ENCODE measurements at regions not wholly inside any gene's neighbourhood (a gene's known extent, or its start where the extent isn't known, plus 50 kb on each side); places are given as distances from the start of the nearest gene placed in this dataset.
"Not testable (repeated sequence)": the region's sequence is repeated elsewhere in the genome, so short reads cannot be mapped to it uniquely, and the experiment has no call there.

DNA sequence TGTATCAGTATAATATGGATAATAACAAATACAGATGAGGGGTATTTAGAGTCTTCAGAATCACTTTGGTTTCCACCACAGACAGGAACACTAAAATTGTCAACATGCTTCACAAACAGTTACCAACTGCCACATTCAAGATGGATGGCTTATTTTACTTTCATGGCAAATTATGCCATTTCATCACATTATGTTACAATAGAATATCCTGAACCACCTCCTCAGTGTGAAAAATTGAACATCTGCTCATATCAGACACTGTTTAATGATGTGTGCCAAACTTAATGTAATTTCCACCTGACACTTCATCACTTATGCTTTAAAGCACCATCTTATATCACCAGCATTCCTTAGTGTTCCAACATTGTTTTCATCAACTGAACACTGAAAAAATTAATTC, 357.4 kb downstream of the KCNN2 start:
- Histone ChIP-seq H2AFZ (ENCODE audit: control insufficient read depth, low read length) (no peak overlapping the region), H3K4me2 (ENCODE audit: control insufficient read depth, extremely low read depth, insufficient read depth, low read depth, low read length) (no peak overlapping the region), H3K9ac (ENCODE audit: control insufficient read depth, extremely low read depth, insufficient read depth, low read length) (no peak overlapping the region), H3K27ac (ENCODE audit: control insufficient read depth, insufficient read depth, low read length) (no peak overlapping the region), H4K20me1 (ENCODE audit: control insufficient read depth, extremely low read depth, insufficient read depth, low read length) (no peaks in the 10 kb centered on the region), H3K36me3 (ENCODE audit: control insufficient read depth in 2 of 2, extremely low read depth in 1 of 2, insufficient read depth in 2 of 2, low read length in 2 of 2) (no peaks in the 10 kb centered on the region), H3K4me3 (ENCODE audit: control insufficient read depth in 2 of 3, extremely low read depth in 1 of 3, insufficient read depth in 2 of 3, low read depth in 1 of 3, low read length in 3 of 3) (no peak overlapping the region), H3K79me2 (ENCODE audit: control insufficient read depth, insufficient read depth, low read length) (no peaks in the 10 kb centered on the region), H3K27me3 (ENCODE audit: control insufficient read depth, extremely low read depth, insufficient read depth, low read length) (no peaks in the 10 kb centered on the region), H3K9me3 (ENCODE audit: control insufficient read depth, low read depth, low read length) (no peaks in the 10 kb centered on the region), H3K4me1 (ENCODE audit: control insufficient read depth, extremely low read depth, insufficient read depth, low read length) (no peaks in the 10 kb centered on the region), H3K9me1 (ENCODE audit: control insufficient read depth, extremely low read depth, insufficient read depth, low read length) (no peaks in the 10 kb centered on the region)
- TF ChIP-seq, protein P1, sequence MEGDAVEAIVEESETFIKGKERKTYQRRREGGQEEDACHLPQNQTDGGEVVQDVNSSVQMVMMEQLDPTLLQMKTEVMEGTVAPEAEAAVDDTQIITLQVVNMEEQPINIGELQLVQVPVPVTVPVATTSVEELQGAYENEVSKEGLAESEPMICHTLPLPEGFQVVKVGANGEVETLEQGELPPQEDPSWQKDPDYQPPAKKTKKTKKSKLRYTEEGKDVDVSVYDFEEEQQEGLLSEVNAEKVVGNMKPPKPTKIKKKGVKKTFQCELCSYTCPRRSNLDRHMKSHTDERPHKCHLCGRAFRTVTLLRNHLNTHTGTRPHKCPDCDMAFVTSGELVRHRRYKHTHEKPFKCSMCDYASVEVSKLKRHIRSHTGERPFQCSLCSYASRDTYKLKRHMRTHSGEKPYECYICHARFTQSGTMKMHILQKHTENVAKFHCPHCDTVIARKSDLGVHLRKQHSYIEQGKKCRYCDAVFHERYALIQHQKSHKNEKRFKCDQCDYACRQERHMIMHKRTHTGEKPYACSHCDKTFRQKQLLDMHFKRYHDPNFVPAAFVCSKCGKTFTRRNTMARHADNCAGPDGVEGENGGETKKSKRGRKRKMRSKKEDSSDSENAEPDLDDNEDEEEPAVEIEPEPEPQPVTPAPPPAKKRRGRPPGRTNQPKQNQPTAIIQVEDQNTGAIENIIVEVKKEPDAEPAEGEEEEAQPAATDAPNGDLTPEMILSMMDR (optimal IDR thresholded peaks at IDR 0.05 in 1 of 3, IDR thresholded peaks at IDR 0.05 in 1 of 3, conservative IDR thresholded peaks at IDR 0.05 in 1 of 3; ENCODE audit: extremely low read depth in 1 of 3, insufficient read depth in 2 of 3, low read length in 3 of 3) = no peak
- TF ChIP-seq EZH2 (IDR thresholded peaks at IDR 0.05; ENCODE audit: low read length) = no peak
- no peak for DNase-seq (ENCODE audit: low read depth, low spot score)
- dilution Hi-C loops (cut with MboI; ENCODE audit: extremely low pct_ligation_motif_present, low sequenced_read_pairs) = no loop called here
- no peak for FAIRE-seq

DNA sequence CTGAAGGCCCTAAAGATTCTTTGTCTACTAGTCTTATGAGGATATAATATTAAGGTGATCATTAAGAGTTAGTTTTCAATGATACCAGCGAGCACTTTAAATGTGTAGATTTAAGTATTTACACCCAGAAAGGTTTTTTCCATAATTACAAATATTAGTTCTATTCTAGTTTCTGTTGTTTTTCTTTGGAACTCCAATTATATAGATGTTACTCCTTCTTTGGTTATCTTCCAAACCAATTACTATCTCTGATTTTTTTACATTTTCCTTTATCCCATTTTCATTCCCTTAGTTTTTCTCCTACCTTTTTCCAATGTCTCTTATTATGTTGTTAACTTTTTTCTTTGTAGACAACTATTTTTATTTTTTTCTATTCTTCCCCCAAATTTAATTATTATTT, 355.1 kb downstream of the KCNN2 start:
- no peaks in the 10 kb centered on the region for H3K79me2 ChIP-seq (ENCODE audit: control insufficient read depth, insufficient read depth, low read length)
- dilution Hi-C loops (cut with MboI; ENCODE audit: extremely low pct_ligation_motif_present, low sequenced_read_pairs) = no loop called here
- H3K27ac ChIP-seq (ENCODE audit: control insufficient read depth, insufficient read depth, low read length) = no peak overlapping the region
- no peaks in the 10 kb centered on the region for H3K36me3 ChIP-seq (ENCODE audit: control insufficient read depth in 2 of 2, extremely low read depth in 1 of 2, insufficient read depth in 2 of 2, low read length in 2 of 2)
- H2AFZ ChIP-seq (ENCODE audit: control insufficient read depth, low read length) = no peak overlapping the region
- H3K9ac ChIP-seq (ENCODE audit: control insufficient read depth, extremely low read depth, insufficient read depth, low read length) = no peak overlapping the region
- DNase-seq (ENCODE audit: low read depth, low spot score) (no peak), FAIRE-seq (no peak)
- TF ChIP-seq, protein P1 (optimal IDR thresholded peaks at IDR 0.05 in 1 of 3, IDR thresholded peaks at IDR 0.05 in 1 of 3, conservative IDR thresholded peaks at IDR 0.05 in 1 of 3; ENCODE audit: extremely low read depth in 1 of 3, insufficient read depth in 2 of 3, low read length in 3 of 3) = no peak
- no peak for TF ChIP-seq EZH2 (IDR thresholded peaks at IDR 0.05; ENCODE audit: low read length)
- H3K4me3 ChIP-seq (ENCODE audit: control insufficient read depth in 2 of 3, extremely low read depth in 1 of 3, insufficient read depth in 2 of 3, low read depth in 1 of 3, low read length in 3 of 3) = no peak overlapping the region
- H4K20me1 ChIP-seq (ENCODE audit: control insufficient read depth, extremely low read depth, insufficient read depth, low read length) = no peaks in the 10 kb centered on the region
- H3K4me2 ChIP-seq (ENCODE audit: control insufficient read depth, extremely low read depth, insufficient read depth, low read depth, low read length) = no peak overlapping the region
- H3K9me1 ChIP-seq (ENCODE audit: control insufficient read depth, extremely low read depth, insufficient read depth, low read length) = no peaks in the 10 kb centered on the region
- H3K27me3 ChIP-seq (ENCODE audit: control insufficient read depth, extremely low read depth, insufficient read depth, low read length) = no peaks in the 10 kb centered on the region
- H3K4me1 ChIP-seq (ENCODE audit: control insufficient read depth, extremely low read depth, insufficient read depth, low read length) = no peaks in the 10 kb centered on the region
- H3K9me3 ChIP-seq (ENCODE audit: control insufficient read depth, low read depth, low read length) = no peaks in the 10 kb centered on the region

DNA sequence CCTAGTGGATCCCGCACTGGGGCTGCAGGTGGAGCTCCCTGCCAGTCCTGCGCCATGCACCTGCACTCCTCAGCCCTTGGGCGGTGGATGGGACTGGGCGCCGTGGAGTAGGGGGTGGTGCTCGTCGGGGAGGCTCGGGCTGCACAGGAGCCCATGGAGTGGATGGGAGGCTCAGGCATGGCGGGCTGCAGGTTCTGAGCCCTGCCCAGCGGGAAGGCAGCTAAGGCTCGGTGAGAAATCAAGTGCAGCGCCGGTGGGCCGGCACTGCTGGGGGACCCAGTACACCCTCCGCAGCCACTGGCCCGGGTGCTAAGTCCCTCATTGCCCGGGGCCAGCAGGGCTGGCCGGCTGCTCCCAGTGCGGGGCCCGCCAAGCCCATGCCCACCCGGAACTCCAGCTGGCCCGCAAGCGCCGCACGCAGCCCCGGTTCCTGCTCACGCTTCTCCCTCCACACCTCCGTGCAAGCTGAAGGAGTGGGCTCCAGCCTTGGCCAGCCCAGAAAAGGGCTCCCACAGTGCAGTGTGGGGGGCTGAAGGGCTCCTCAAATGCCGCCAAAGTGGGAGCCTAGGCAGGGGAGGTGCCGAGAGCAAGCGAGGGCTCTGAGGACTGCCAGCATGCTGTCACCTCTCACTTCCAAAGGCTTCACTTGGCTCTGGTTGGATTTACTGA, 342.5 kb downstream of the KCNN2 start:
- H3K4me1 ChIP-seq (ENCODE audit: control insufficient read depth, extremely low read depth, insufficient read depth, low read length); H3K9ac ChIP-seq (ENCODE audit: control insufficient read depth, extremely low read depth, insufficient read depth, low read length); H3K9me1 ChIP-seq (ENCODE audit: control insufficient read depth, extremely low read depth, insufficient read depth, low read length); dilution Hi-C loops (cut with MboI; ENCODE audit: extremely low pct_ligation_motif_present, low sequenced_read_pairs); H3K27me3 ChIP-seq (ENCODE audit: control insufficient read depth, extremely low read depth, insufficient read depth, low read length); DNase-seq (ENCODE audit: low read depth, low spot score); H3K36me3 ChIP-seq (ENCODE audit: control insufficient read depth in 2 of 2, extremely low read depth in 1 of 2, insufficient read depth in 2 of 2, low read length in 2 of 2); FAIRE-seq; H2AFZ ChIP-seq (ENCODE audit: control insufficient read depth, low read length); H3K27ac ChIP-seq (ENCODE audit: control insufficient read depth, insufficient read depth, low read length); H3K4me2 ChIP-seq (ENCODE audit: control insufficient read depth, extremely low read depth, insufficient read depth, low read depth, low read length); H4K20me1 ChIP-seq (ENCODE audit: control insufficient read depth, extremely low read depth, insufficient read depth, low read length); H3K9me3 ChIP-seq (ENCODE audit: control insufficient read depth, low read depth, low read length); H3K4me3 ChIP-seq (ENCODE audit: control insufficient read depth in 2 of 3, extremely low read depth in 1 of 3, insufficient read depth in 2 of 3, low read depth in 1 of 3, low read length in 3 of 3); H3K79me2 ChIP-seq (ENCODE audit: control insufficient read depth, insufficient read depth, low read length): not testable (repeated sequence)
